BE2C (cell line): ENCODE measurements at regions not wholly inside any gene's neighbourhood (a gene's known extent, or its start where the extent isn't known, plus 50 kb on each side); places are given as distances from the start of the nearest gene placed in this dataset.

ENCODE experiments used
- DNase-seq: peaks from one replicate; pipeline ENCODE4 v3.0.0-alpha.2; 2020
- H3K27me3 ChIP-seq: fragments of 250-450 bp; sonication (Bioruptor Pico); 2 replicates; pipeline ENCODE4 v1.5.1; 2020; ENCODE audit warnings: mild to moderate bottlenecking
- H3K36me3 ChIP-seq: fragments of 250-450 bp; sonication (Bioruptor Pico); 2 replicates; pipeline ENCODE4 v1.5.1; 2020; ENCODE audit warnings: mild to moderate bottlenecking
- H3K4me1 ChIP-seq: fragments of 250-450 bp; sonication (Bioruptor Pico); 2 replicates; pipeline ENCODE4 v1.5.1; 2020
- H3K4me3 ChIP-seq: 2 replicates; pipeline ENCODE4 v1.5.1; 2011; ENCODE audit warnings: low read depth, low read length
- H3K9me3 ChIP-seq: fragments of 250-450 bp; sonication (Bioruptor Pico); 2 replicates; pipeline ENCODE4 v1.5.1; 2020
- CTCF ChIP-seq: IDR thresholded peaks from 2 replicates; pipeline ENCODE4 v1.5.1; 2012; ENCODE audit warnings: mild to moderate bottlenecking, low read depth, low read length

GRCh38 chr14:87286191-87286590 lies 706.8 kb downstream of the GALC start:
- Histone ChIP-seq H3K27me3 (no peaks in the 10 kb centered on the region), H3K9me3 (no peaks in the 10 kb centered on the region), H3K4me1 (no peaks in the 10 kb centered on the region), H3K4me3 (no peak overlapping the region), H3K36me3 (no peaks in the 10 kb centered on the region)
- DNase-seq, result no peak
- TF ChIP-seq CTCF, result no peak

DNA sequence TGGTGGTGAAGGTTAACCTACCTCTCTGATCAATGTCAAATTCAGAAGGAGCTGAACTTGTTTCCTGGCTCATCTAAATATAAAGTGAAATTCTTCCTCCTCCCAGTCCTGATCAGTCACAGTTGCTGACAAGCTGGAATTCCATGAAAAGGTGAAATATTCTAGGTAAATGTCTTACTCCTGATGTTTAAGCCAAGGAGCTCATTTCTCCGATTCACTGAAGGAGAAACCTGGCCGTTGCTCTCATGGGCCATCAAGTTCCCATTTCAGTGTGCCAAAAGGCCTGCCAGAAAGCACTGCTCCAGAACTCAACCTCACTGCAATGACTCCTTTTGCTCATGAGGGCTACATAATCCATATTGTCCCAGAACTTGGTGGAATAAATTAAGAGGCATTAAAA lies 707.5 kb downstream of the GALC start:
- Histone ChIP-seq H3K4me1 (no peaks in the 10 kb centered on the region), H3K4me3 (no peak overlapping the region), H3K27me3 (no peaks in the 10 kb centered on the region), H3K36me3 (no peaks in the 10 kb centered on the region), H3K9me3 (no peaks in the 10 kb centered on the region)
- no peak for DNase-seq
- TF ChIP-seq CTCF, result no peak

DNA sequence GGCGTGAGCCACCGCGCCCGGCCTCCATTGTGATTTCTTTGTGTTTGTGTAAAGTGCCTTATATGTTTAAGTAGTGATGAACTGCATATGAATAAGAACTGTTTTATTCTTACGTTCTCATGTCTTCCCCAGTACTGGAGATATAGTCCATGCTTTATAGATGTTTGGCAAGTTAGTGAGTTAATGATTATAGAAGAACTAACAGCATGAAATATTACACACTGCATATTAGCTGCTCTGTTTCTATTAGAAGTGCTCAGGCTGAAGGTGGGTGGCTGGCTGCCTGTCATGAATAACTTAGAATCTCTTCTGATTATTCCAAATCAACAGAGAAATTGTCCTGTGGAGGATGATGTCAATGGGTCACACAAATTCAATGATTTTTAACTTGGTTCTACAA lies 709.4 kb downstream of the GALC start:
- no peaks in the 10 kb centered on the region for H3K36me3 ChIP-seq
- H3K27me3 ChIP-seq, result no peaks in the 10 kb centered on the region
- H3K9me3 ChIP-seq, result no peaks in the 10 kb centered on the region
- no peaks in the 10 kb centered on the region for H3K4me1 ChIP-seq
- DNase-seq, result no peak
- no peak for TF ChIP-seq CTCF
- H3K4me3 ChIP-seq, result no peak overlapping the region

- Histone ChIP-seq H3K4me1 (no peaks in the 10 kb centered on the region), H3K9me3 (no peaks in the 10 kb centered on the region), H3K27me3 (no peaks in the 10 kb centered on the region), H3K4me3 (no peak overlapping the region), H3K36me3 (no peaks in the 10 kb centered on the region)
- TF ChIP-seq CTCF, result no peak
- DNase-seq, result no peak
These were observed 710.7 kb downstream of the GALC start for GRCh38 chr14:87282266-87282665.

DNA sequence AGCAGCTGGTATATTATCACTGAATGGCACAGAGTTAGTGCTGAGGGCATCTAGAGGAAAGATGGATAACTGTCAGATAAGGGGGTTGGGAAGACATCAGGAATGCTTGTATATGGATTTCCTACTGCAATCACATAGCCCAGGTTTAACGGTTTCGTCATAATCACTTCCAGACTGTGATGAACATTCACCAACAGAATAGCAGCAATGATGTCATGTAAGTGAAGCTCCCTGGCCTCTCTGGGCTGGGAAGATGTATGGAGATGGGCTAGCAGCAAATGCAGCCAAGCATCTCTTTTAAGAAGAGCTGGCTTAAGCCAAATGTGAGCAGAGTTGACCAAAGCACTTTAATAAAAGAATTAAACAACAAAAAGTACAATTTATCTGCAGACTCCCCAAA lies 714.6 kb downstream of the GALC start:
- Histone ChIP-seq H3K4me1 (no peaks in the 10 kb centered on the region), H3K9me3 (no peaks in the 10 kb centered on the region), H3K36me3 (no peaks in the 10 kb centered on the region), H3K27me3 (no peaks in the 10 kb centered on the region), H3K4me3 (no peak overlapping the region)
- no peak for TF ChIP-seq CTCF
- DNase-seq, result no peak

DNA sequence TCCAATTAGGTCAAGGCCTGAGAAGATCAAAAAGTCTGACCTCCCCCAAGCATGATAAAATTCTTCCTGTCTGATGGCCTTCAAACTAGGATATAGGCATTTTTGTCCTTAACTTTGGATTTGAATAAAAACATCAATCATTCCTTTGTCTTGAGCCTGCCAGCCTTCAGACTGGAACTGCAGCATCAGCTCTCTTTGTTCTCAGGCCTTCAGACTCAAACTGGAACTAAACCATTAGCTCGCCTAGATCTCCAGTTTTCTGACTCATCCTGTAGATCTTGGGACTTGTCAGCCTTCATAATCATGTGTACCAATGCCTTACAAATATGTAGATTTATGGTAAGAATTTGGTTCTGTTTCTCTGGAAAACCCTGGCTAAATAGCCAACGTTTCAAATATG lies 721.7 kb downstream of the GALC start:
- no peaks in the 10 kb centered on the region for H3K27me3 ChIP-seq
- no peak for DNase-seq

More for the DNA sequence above, 721.7 kb downstream of the GALC start:
- H3K4me3 ChIP-seq, result no peak overlapping the region
- no peaks in the 10 kb centered on the region for H3K36me3 ChIP-seq
- no peaks in the 10 kb centered on the region for H3K4me1 ChIP-seq
- no peak for TF ChIP-seq CTCF
- H3K9me3 ChIP-seq, result no peaks in the 10 kb centered on the region
